Endothelial cell of umbilical vein (primary cell): ENCODE measurements at regions not wholly inside any gene's neighbourhood (a gene's known extent, or its start where the extent isn't known, plus 50 kb on each side); places are given as distances from the start of the nearest gene placed in this dataset.

Experiments used
- MYC ChIP-seq: IDR thresholded peaks from one replicate; pipeline ENCODE4 v1.6.1; 2011; ENCODE audit warnings: mild to moderate bottlenecking, low read depth, low read length
- POLR2AphosphoS5 ChIP-seq: IDR thresholded peaks from 2 replicates; pipeline ENCODE4 v1.6.1; 2012; ENCODE audit warnings: low read depth, mild to moderate bottlenecking, control low read depth, low read length, moderate library complexity; ENCODE audit not compliant: insufficient read depth

DNA sequence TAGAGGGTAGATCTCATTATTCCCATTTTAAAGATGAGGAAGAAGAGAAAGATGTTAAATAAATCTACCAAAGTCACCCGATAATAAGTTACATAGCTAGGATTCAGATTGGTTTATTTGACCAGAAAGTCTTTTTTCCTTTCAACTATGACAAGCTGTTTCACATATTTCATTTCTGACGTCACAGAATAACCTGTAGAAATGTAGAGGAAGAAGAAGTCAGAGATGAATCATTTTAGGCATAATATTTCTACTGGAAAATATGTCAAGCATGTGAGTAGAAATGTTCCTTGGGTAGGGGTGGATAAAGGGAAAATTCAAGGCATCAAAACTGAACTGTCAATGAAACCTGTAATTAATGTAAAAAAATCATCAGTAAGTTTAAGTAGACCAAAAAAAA, 107.0 kb downstream of the MGST1 start:
- TF ChIP-seq MYC: no peak
- no peak for TF ChIP-seq POLR2AphosphoS5
